Stimulated activated memory B cell treated with anti-CD40 and anti-IgM and Interleukin-4, amounts not matched to agents 10 μg/mL and 1 μg/mL and 100 μg/mL, for 72 hours (primary cell): ENCODE measurements at regions not wholly inside any gene's neighbourhood (a gene's known extent, or its start where the extent isn't known, plus 50 kb on each side); places are given as distances from the start of the nearest gene placed in this dataset.

ENCODE experiments used
- ATAC-seq: fragments of 150-1000 bp; cut with Tn5 transposase; 2 replicates; pipeline ENCODE4 v1.10.0; 2021
- H3K27ac Mint-ChIP-seq: one replicate; pipeline ENCODE4 v1.8.0; 2022; ENCODE audit warnings: mild to moderate bottlenecking, mixed read lengths
- H3K27me3 Mint-ChIP-seq: one replicate; pipeline ENCODE4 v1.8.0; 2022; ENCODE audit warnings: mixed read lengths
- H3K36me3 Mint-ChIP-seq: one replicate; pipeline ENCODE4 v1.8.0; 2022; ENCODE audit warnings: mixed read lengths
- H3K4me1 Mint-ChIP-seq: one replicate; pipeline ENCODE4 v1.8.0; 2022; ENCODE audit warnings: mixed read lengths
- H3K4me3 Mint-ChIP-seq: one replicate; pipeline ENCODE4 v1.8.0; 2022; ENCODE audit warnings: mild to moderate bottlenecking, moderate library complexity, mixed read lengths
- H3K9me3 Mint-ChIP-seq: one replicate; pipeline ENCODE4 v1.8.0; 2022; ENCODE audit warnings: mixed read lengths

DNA sequence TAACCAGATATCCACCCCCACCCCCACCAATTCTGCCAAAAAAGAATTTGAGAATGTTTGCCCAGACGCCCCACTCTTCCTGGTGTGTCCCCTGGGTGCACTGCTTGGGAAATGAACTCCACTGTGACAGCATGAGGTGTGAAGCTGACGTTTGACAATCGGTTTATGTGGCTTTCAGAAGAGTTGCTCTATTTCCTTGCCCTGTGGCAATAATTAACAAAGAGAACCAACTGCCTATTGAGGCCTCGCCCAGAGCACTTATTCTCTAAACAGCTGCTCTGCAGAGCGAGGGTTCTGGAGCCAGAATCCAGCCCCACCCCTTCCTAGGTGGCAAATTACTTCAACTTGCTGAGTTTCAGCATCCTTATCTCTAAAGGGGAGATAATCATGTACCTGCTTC, 115.8 kb upstream of the SIX3 start:
- no peak for ATAC-seq
- H3K4me3 Mint-ChIP-seq, result no peak overlapping the region
- no peaks in the 10 kb centered on the region for H3K36me3 Mint-ChIP-seq
- H3K27me3 Mint-ChIP-seq, result peaks cover 5% of the 10 kb centered on the region
- H3K9me3 Mint-ChIP-seq, result no peaks in the 10 kb centered on the region
- no peaks in the 10 kb centered on the region for H3K4me1 Mint-ChIP-seq
- no peak overlapping the region for H3K27ac Mint-ChIP-seq

DNA sequence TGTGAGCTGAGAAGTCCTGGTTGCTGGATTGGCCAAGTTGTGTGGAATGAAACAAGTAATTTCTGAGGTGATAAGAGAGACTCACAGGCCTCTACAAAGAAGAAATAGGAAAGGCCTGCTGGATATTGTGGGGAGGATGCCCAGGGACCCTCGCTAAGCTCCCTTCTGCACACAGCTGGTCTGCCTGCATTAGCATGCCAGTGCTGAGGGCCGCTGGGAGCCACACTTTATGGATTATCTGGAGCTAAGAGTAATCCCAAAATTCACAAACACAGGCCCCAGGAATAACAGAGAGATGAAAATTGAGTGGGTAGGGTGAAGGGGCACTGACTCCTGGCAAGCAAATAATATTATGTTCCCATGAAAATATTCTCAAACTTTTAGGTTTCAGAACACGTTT, 114.9 kb upstream of the SIX3 start:
- Mint-ChIP-seq H3K27ac (no peak overlapping the region), H3K36me3 (no peaks in the 10 kb centered on the region), H3K27me3 (no peaks in the 10 kb centered on the region), H3K4me3 (no peak overlapping the region), H3K9me3 (no peaks in the 10 kb centered on the region), H3K4me1 (no peaks in the 10 kb centered on the region)
- ATAC-seq, result no peak

DNA sequence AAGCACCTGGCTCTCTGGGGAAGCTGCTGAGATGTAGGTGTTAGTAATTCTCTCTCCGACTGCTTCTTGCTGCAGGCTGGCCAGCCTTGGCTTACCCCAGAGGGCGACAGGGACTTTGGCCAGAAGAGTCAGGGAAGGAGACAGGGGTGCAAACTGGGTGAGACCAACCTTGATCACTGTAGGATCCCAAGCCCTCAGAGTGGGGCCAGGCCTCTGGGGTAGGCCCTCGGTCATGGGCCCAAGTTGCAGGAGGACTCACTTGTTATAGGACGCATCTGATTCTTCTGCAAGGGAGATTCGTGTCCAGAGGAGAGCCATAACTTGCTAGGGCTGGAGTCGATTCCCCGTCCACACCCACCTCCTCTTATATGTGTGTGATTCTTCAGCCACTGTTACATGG, 111.7 kb upstream of the SIX3 start:
- peaks cover 7% of the 10 kb centered on the region for H3K4me1 Mint-ChIP-seq
- H3K4me3 Mint-ChIP-seq, result no peak overlapping the region
- H3K27ac Mint-ChIP-seq, result no peak overlapping the region
- H3K9me3 Mint-ChIP-seq, result peaks cover 9% of the 10 kb centered on the region
- no peaks in the 10 kb centered on the region for H3K27me3 Mint-ChIP-seq
- no peak for ATAC-seq
- peaks cover 10% of the 10 kb centered on the region for H3K36me3 Mint-ChIP-seq

DNA sequence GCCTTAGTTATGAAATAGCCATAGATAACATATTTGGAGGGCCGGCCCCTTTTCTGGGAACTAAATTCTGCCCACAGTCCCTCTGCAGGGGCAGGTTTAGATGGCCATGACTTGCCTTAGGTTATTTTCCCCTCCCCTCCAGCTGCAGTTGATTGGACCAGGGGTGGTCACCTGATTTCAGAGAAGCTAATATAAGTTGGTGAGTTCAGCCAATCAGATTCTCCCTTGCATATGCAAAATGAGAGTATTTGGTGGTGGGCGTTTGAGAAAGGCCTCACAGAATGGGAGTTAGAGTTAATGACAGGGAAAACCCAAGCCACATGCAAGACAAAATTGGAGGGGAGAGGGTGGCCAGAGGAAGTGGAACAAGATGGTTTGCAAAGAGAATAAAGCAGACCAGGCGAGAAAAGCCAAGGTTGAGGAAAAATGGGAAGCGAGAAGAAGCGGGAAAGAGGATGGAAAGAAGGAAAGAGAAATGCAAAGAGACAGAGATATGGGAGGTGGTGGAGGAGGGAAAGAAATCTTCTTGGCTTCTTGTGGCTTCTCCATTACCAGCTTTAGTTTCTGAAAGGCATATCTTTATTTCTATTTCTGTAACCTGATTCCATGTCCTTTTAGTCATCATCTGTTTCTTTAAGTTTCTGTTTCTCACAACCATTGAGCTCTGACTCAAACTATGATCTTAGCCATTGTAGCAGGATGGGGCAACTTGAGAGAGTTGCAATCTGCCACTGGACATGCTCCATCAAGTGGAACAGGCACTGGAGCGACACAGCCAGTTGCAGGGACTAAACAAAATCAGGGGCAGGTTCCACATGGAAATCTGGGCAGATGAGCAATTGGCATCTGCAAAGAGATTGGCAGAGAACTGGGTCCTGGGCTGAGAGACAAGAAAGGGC, 108.1 kb upstream of the SIX3 start:
- H3K27me3 Mint-ChIP-seq, result no peaks in the 10 kb centered on the region
- ATAC-seq, result no peak
- H3K9me3 Mint-ChIP-seq, result peaks cover 10% of the 10 kb centered on the region
- H3K4me3 Mint-ChIP-seq, result no peak overlapping the region
- no peak overlapping the region for H3K27ac Mint-ChIP-seq
- peaks cover 7% of the 10 kb centered on the region for H3K4me1 Mint-ChIP-seq
- H3K36me3 Mint-ChIP-seq, result peaks cover 12% of the 10 kb centered on the region

DNA sequence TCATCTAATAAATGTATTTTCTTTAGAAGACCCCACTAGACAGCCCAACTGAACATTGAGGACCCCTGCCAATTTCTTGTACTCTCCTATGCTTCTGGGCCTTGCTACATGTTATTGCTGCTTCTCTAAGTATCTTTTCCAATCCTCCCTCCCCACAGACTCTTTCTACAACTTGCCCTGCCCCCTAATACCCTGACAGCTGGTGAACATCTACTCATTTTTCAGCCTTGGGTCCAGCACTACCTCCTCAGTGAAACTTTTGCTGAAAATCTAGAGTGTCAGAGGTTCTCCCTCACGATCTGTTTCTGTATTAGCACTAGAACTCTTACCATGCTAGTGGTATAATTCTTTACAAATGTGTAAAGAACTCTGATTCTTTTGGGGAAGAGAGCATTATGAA, 106.8 kb upstream of the SIX3 start:
- ATAC-seq, result no peak
- no peak overlapping the region for H3K27ac Mint-ChIP-seq
- peaks cover 10% of the 10 kb centered on the region for H3K9me3 Mint-ChIP-seq
- no peak overlapping the region for H3K4me3 Mint-ChIP-seq
- H3K36me3 Mint-ChIP-seq, result peaks cover 12% of the 10 kb centered on the region
- H3K27me3 Mint-ChIP-seq, result no peaks in the 10 kb centered on the region
- H3K4me1 Mint-ChIP-seq, result peaks cover 7% of the 10 kb centered on the region

DNA sequence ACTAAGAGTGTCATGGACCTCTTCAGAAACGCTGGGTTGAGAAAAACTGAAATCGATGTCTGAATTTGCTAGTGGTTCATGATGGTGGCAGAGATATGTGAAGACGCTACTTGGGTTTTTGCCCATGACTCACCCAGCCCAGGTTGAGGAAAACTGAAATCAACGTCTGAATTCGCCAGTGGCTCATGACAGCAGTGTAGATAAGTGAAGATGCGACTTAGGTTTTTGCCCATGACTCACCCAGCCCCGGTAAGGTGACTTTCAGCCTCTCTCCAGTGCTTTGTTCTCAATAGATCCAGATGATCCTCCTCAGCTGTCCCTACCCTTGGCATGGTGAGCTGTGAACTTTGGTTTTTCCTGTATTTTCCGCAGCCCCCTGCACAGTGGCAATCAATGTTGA, 105.3 kb upstream of the SIX3 start:
- Mint-ChIP-seq H3K4me3 (no peak overlapping the region), H3K9me3 (peaks cover 10% of the 10 kb centered on the region), H3K36me3 (peaks cover 12% of the 10 kb centered on the region), H3K27me3 (no peaks in the 10 kb centered on the region), H3K4me1 (peaks cover 7% of the 10 kb centered on the region), H3K27ac (no peak overlapping the region)
- ATAC-seq, result peak; percentile 46

DNA sequence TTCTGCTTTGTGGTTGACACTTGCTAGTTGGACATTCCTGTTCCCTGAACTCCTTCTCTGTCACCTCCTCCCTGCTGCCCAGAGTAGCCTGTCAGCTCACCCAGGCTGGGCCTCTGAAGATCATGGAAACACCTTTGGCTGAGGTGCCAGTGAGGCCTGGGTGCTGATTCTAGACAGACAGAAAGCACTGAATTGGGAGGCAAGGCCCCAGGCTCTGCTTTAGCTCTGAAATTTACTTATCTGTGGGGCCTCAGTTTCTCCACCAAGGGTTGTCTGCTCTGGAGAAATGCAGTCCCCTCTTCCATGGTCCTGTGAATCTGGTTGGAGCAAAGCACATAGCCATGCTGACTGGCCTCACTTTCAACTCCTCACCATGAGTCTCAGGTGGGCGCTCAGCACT, 104.6 kb upstream of the SIX3 start:
- Mint-ChIP-seq H3K4me1 (peaks cover 7% of the 10 kb centered on the region), H3K9me3 (peaks cover 10% of the 10 kb centered on the region)
- no peak for ATAC-seq

DNA sequence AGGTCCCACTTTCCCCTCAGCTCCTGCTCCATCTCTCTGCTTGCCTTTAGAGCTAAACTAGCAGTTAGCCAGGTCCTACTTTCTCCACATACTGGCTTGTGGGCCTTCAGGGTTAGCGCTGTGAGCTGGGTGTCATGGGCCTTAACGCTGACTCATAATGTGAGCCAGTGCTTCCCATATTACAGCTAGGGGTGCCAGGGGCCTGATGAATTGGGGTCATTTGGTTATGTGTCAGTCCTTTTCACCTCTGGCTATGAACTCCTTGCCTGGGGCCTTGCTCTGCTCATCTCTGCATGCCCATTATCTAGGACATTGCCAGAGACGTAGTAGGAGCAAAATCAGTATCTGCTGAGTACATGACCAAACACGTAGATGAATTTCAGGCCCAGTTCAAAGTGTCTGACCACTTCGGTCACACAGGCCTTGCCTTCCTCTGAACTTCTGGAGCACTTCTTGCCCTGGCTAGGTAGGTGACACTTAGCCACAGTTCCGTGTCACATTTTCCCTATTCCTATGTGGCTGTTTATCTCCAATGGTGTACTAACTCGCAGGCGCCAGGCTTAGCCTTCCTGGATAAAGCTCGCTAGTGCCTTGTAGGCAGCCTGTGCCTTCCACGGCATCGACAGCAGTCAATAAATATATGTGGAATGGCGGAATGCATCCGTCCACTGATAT, 103.2 kb upstream of the SIX3 start:
- H3K4me3 Mint-ChIP-seq, result no peak overlapping the region
- H3K36me3 Mint-ChIP-seq, result peaks cover 10% of the 10 kb centered on the region
- peaks cover 2% of the 10 kb centered on the region for H3K27me3 Mint-ChIP-seq
- H3K9me3 Mint-ChIP-seq, result peaks cover 8% of the 10 kb centered on the region
- peaks cover 4% of the 10 kb centered on the region for H3K4me1 Mint-ChIP-seq
- H3K27ac Mint-ChIP-seq, result no peak overlapping the region
- peak; percentile 54 for ATAC-seq

More for the DNA sequence above, 104.6 kb upstream of the SIX3 start:
- Mint-ChIP-seq H3K4me3 (no peak overlapping the region), H3K36me3 (peaks cover 12% of the 10 kb centered on the region), H3K27ac (no peak overlapping the region), H3K27me3 (no peaks in the 10 kb centered on the region)

DNA sequence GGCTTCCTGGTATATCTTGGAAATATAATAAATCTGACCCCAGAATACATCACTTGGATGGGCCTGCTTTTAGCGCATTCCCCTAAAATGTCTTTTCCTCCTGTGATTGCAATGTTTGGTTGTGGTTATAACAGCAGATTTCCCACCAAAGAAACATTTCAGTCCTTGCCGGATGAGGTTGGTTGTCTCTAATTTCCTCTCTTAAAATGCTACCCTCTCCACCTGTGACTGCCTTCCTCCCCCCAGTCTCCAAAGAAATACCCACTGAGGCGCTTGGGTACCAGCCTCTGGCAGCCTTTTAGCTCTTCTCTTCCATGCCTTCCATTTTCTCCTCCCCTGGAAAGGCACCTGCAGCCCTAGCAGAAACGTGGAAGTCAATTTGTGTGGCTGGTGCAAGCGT, 102.1 kb upstream of the SIX3 start:
- Mint-ChIP-seq H3K36me3 (peaks cover 6% of the 10 kb centered on the region), H3K27me3 (peaks cover 13% of the 10 kb centered on the region), H3K9me3 (peaks cover 3% of the 10 kb centered on the region), H3K4me3 (no peak overlapping the region), H3K4me1 (no peaks in the 10 kb centered on the region), H3K27ac (no peak overlapping the region)
- no peak for ATAC-seq

DNA sequence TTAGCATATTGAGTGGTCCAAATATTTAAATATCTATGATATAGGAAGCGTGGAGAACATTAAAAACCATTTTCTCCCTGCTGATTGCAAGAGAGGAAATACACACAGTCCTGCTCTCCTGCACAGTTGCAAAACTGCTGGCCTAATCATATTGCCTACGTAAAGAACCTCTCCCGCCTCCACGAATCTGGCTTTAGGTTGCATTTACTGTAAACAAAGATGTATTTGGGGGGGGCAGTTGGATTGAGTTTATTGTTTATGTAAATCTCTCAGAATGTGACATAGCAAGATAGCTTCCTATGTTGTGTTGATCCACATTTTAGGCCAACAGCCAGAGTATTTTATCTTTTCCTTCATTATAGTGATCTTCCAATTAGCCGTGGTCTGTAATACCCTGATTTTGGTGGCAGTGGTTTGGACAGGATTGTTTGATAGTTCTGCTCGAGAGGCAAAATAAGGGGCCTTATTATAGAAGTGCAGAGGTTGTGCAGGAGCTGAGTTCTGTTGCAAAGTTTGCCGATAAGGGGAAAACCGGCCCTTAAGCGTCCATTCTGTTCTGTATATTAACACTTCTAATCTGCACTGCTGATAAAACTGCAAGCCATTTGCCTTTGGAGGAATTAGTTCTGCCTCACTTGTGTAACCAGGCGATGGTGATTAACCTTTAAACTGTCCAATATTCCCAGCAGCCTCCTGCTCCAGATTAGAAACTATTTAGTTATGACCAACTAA, 101.6 kb upstream of the SIX3 start:
- no peaks in the 10 kb centered on the region for H3K4me1 Mint-ChIP-seq
- H3K27ac Mint-ChIP-seq, result no peak overlapping the region
- H3K36me3 Mint-ChIP-seq, result peaks cover under 1% of the 10 kb centered on the region
- H3K9me3 Mint-ChIP-seq, result no peaks in the 10 kb centered on the region
- peaks cover 18% of the 10 kb centered on the region for H3K27me3 Mint-ChIP-seq
- no peak overlapping the region for H3K4me3 Mint-ChIP-seq
- ATAC-seq, result no peak

DNA sequence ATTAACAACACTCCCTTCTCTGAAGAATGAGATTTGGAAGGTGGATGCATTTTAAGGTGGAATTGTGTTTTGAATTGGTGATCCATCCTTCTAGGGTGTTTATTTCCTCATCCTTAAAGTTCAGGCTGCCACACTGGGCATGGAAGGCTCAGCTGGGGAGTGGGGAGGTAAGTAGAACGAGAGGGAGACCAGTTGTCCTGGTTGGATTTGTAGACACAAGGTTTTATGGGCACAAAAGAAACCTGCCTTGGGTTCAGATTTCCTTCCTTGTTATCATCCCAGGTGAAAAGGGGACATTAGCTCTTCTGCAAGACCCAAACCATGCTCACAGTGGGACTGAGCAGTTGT, 101.0 kb upstream of the SIX3 start:
- H3K27me3 Mint-ChIP-seq, result peaks cover 20% of the 10 kb centered on the region
- H3K4me3 Mint-ChIP-seq, result no peak overlapping the region
- no peaks in the 10 kb centered on the region for H3K4me1 Mint-ChIP-seq

DNA sequence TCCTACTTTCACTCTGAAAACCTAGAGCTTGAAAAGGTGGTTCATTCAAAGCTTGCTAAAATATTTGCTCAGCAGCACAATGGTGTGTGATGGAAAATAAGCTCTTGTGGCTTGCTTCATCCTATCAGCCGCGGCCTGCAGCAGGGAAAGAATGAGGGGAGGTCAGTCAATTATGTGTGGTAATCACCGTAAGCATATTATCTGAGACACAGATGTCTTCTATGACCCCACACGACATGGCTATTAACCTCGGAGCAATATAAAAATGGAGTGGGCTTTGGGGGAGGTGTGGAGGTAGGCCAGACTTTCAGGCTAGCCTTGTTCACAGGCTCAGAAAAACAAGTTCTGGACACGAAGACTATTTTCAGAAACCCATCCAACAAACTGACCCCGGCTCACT, 98.4 kb upstream of the SIX3 start:
- Mint-ChIP-seq H3K27me3 (peaks cover 34% of the 10 kb centered on the region), H3K27ac (no peak overlapping the region), H3K4me1 (no peaks in the 10 kb centered on the region), H3K4me3 (no peak overlapping the region), H3K9me3 (no peaks in the 10 kb centered on the region), H3K36me3 (no peaks in the 10 kb centered on the region)
- no peak for ATAC-seq

More for the DNA sequence above, 101.0 kb upstream of the SIX3 start:
- no peaks in the 10 kb centered on the region for H3K36me3 Mint-ChIP-seq
- ATAC-seq, result no peak
- no peaks in the 10 kb centered on the region for H3K9me3 Mint-ChIP-seq
- H3K27ac Mint-ChIP-seq, result no peak overlapping the region

DNA sequence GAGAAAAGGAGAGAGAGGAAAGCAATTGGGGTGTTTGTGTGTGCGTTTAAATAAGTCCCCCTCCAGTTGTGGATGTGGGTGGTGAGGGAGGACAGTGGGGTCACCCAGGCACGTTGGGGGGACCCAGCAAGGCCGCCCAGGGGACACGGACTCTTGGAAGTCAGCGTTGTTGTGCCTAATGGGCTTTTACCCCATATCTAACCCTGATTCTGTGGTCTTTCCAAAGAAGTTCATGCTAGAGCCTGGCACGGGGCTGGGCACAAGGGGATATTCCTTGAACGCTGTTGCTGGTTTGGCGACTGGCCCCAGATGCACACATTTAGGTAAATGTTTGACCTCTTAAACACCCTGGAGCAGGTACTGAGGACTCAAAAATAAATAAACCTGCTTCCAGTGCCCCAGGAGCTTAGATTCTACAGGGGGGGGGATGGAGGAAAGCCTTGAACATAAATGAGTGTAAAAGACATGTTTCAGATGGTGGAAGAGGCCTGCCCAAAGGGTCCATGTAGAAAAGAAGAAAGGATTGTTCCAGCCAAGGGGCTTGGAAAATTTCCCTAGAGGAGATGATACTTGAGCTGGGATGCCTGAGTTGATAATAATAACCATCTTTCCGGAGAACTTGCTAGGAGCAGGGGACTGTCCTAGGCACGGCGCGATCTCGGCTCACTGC, 97.7 kb upstream of the SIX3 start:
- Mint-ChIP-seq H3K27ac (no peak overlapping the region), H3K36me3 (no peaks in the 10 kb centered on the region), H3K4me1 (no peaks in the 10 kb centered on the region), H3K9me3 (no peaks in the 10 kb centered on the region), H3K27me3 (peaks cover 39% of the 10 kb centered on the region), H3K4me3 (no peak overlapping the region)
- ATAC-seq, result no peak

DNA sequence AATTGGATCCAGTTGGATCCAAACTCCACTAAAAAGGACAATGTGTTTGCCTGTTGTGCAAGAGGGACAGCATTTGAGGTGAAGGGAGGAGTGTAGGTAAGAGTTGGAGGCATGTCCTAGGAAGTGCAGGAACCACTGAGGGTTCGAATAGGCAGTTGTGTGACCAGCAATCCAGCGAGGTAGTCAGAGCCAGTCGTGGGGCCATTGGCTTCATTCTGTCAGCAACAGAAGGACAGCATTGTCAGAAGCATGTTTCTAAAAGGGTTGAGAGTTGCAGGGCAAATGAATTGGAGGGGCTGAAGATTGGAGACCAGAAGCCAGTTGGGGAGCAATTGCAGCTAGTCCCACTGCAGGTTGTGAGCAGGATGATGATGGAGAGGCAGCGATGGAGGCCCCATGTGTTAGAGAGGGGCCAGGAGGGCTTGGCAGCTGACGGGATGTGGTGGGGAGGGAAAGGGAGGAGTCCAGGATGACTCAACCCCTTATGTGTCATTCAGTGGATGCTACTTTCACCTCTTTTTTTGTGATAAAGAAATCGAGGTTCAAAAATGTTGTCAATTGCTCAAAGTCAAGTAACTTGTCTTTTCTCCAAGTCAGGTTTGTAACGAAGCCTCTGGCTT, 96.7 kb upstream of the SIX3 start:
- Mint-ChIP-seq H3K9me3 (no peaks in the 10 kb centered on the region), H3K27me3 (peaks cover 48% of the 10 kb centered on the region), H3K36me3 (no peaks in the 10 kb centered on the region), H3K4me1 (no peaks in the 10 kb centered on the region), H3K4me3 (no peak overlapping the region), H3K27ac (no peak overlapping the region)
- no peak for ATAC-seq

DNA sequence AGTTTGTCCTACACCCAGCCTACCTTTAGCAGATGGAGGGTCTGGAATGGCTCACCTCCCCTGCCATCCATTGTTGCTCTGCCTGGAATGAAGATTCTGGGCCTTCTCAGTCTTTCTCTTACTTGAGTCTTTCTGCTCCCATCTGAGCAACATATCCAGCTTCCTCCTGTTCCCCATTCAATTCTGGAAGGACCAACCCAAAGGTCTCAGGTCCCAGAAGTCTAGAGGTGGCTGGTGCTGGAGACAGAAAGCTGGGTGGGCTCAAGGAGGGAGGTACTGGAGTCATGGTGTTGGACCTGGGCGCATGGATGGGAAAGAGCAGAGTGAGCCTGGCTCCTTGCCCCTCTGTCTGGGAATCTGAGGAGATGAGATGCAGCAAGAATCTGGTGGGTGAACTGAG, 93.5 kb upstream of the SIX3 start:
- H3K9me3 Mint-ChIP-seq, result no peaks in the 10 kb centered on the region
- no peaks in the 10 kb centered on the region for H3K36me3 Mint-ChIP-seq
- peaks cover 57% of the 10 kb centered on the region for H3K27me3 Mint-ChIP-seq

More for the DNA sequence above, 93.5 kb upstream of the SIX3 start:
- no peak for ATAC-seq
- Mint-ChIP-seq H3K4me3 (no peak overlapping the region), H3K27ac (no peak overlapping the region), H3K4me1 (no peaks in the 10 kb centered on the region)
